ENCODE measurements at regions not wholly inside any gene's neighbourhood (a gene's known extent, or its start where the extent isn't known, plus 50 kb on each side); places are given as distances from the start of the nearest gene placed in this dataset.

DNA sequence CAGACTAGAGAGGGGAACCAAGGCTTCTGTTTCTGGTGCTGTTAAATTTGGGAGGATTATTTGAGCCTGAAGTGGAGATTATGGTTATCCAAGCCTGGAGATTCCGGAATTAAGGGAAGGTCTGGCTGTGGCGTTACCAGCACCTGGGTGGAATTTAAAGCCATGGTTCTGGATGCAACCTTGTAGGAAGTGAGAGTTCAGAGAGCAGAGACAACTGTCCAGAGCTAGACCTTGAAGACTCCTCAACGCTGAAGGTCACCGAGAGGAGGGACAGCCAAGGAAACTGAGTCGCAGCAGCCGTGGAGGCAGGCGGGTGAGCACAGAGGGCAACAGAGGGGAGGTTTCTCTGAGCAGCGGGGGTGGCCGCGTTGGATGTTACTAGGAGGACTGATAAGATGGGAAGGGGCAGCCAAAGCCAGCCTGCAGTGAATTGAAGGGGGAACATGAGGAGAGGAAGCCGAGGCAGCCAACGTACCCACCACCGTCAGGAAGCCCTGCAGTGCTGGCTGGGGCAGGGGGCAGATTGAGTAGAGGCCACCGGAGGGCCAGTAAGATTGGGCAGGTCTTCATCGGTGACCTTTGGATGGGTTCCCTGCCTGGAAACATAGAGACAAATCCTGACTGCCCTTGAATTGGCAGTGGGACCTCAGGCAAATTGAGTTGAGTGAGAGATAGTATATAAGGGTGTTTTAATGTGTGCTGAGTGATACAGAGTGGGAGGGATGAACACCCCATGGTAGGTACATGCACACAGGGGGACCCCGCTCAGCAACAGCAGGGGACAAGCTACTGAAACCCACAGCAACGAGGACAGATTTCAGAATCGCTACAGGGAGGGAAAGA, 90.3 kb downstream of the SNX5 start (continued):
- no peak for TF ChIP-seq ISX (CRISPR knock-in tag; conservative IDR thresholded peaks at IDR 0.05)
- TF ChIP-seq ZNF33A (CRISPR knock-in tag; IDR thresholded peaks at IDR 0.05; ENCODE audit: borderline replicate concordance) = no peak
- no peak for TF ChIP-seq KLF12 (CRISPR knock-in tag; IDR thresholded peaks at IDR 0.05; ENCODE audit: borderline replicate concordance)
- 0 out of 2 replicates have a peak, but pooled peaks have one; percentile 2 for TF ChIP-seq ZBTB34 (CRISPR knock-in tag; IDR thresholded peaks at IDR 0.05)
- TF ChIP-seq XBP1 (CRISPR knock-in tag; IDR thresholded peaks at IDR 0.05) = no peak
- no peak for TF ChIP-seq PLRG1 (conservative IDR thresholded peaks at IDR 0.05)
- no peak for TF ChIP-seq JUNB (CRISPR knock-in tag; IDR thresholded peaks at IDR 0.05; ENCODE audit: borderline replicate concordance)
- TF ChIP-seq, protein P1, sequence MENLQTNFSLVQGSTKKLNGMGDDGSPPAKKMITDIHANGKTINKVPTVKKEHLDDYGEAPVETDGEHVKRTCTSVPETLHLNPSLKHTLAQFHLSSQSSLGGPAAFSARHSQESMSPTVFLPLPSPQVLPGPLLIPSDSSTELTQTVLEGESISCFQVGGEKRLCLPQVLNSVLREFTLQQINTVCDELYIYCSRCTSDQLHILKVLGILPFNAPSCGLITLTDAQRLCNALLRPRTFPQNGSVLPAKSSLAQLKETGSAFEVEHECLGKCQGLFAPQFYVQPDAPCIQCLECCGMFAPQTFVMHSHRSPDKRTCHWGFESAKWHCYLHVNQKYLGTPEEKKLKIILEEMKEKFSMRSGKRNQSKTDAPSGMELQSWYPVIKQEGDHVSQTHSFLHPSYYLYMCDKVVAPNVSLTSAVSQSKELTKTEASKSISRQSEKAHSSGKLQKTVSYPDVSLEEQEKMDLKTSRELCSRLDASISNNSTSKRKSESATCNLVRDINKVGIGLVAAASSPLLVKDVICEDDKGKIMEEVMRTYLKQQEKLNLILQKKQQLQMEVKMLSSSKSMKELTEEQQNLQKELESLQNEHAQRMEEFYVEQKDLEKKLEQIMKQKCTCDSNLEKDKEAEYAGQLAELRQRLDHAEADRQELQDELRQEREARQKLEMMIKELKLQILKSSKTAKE (CRISPR knock-in tag; IDR thresholded peaks at IDR 0.05; ENCODE audit: borderline replicate concordance) = no peak
- TF ChIP-seq FOSL1 (CRISPR knock-in tag; IDR thresholded peaks at IDR 0.05; ENCODE audit: borderline replicate concordance) = no peak
- no peak for TF ChIP-seq IRF1 (CRISPR knock-in tag; IDR thresholded peaks at IDR 0.05; ENCODE audit: low read depth)
- no peak for TF ChIP-seq NFRKB (IDR thresholded peaks at IDR 0.05)

Data from HepG2 (cell line).